Endothelial cell of umbilical vein (primary cell): ENCODE measurements at regions not wholly inside any gene's neighbourhood (a gene's known extent, or its start where the extent isn't known, plus 50 kb on each side); places are given as distances from the start of the nearest gene placed in this dataset.
"Not testable (repeated sequence)": the region's sequence is repeated elsewhere in the genome, so short reads cannot be mapped to it uniquely, and the experiment has no call there.

Experiments used
- BruUV-seq: library from RNA; stranded (reverse); fragments of 400-500 nt; replicated peaks from 2 replicates; lab custom pipeline; 2021; lab: Mats Ljungman, UMichigan
- CTCF ChIA-PET: fragments of 300-600, 350-600 bp; sonication (Branson Sonifier 250); formaldehyde crosslinking; loops from one replicate; lab custom pipeline; 2021; ENCODE audit warnings: antibody characterized with exemption, inconsistent platforms; lab: Charles Lee
- POLR2A ChIA-PET: fragments of 300-600, 350-600 bp; sonication (Branson Sonifier 250); formaldehyde crosslinking; loops from one replicate; lab custom pipeline; 2021; ENCODE audit warnings: antibody characterized with exemption, inconsistent platforms; lab: Charles Lee
- DNase-seq: peaks from one replicate; pipeline ENCODE4 v3.0.0-alpha.2; 2011; ENCODE audit warnings: low read depth, low spot score
- FAIRE-seq: peaks from 2 replicates; lab custom pipeline; 2011; peaks lifted over from hg19 to GRCh38; lab: Jason Lieb, UNC
- H2AFZ ChIP-seq: 2 replicates; pipeline ENCODE4 v1.6.0; 2012; ENCODE audit warnings: low read depth, low read length, control low read depth, inconsistent platforms
- H3K27ac ChIP-seq: 2 replicates; pipeline ENCODE4 v1.5.1; 2011; ENCODE audit warnings: low read depth, mild to moderate bottlenecking, control low read depth, low read length, moderate library complexity; ENCODE audit not compliant: insufficient read depth
- H3K27me3 ChIP-seq, 2 experiments: 2 replicates each; pipeline versions ENCODE4 v1.6.0 to v1.6.1; 2011; ENCODE audit warnings: low read length in 2 of 2, mixed read lengths in 1 of 2; ENCODE audit not compliant: control insufficient read depth in 2 of 2, insufficient read depth in 2 of 2
- H3K36me3 ChIP-seq, 2 experiments: 2 replicates in 1 of 2; 3 replicates in 1 of 2; pipeline ENCODE4 v1.5.1; 2011; ENCODE audit warnings: low read length in 2 of 2, mild to moderate bottlenecking in 1 of 2, moderate library complexity in 1 of 2; ENCODE audit not compliant: control insufficient read depth in 2 of 2, insufficient read depth in 2 of 2; ENCODE audit errors: extremely low read depth in 1 of 2
- H3K4me1 ChIP-seq: 3 replicates; pipeline ENCODE4 v1.5.1; 2011; ENCODE audit warnings: mild to moderate bottlenecking, low read length; ENCODE audit not compliant: control insufficient read depth, insufficient read depth; ENCODE audit errors: extremely low read depth
- H3K4me2 ChIP-seq: 2 replicates; pipeline ENCODE4 v1.6.1; 2011; ENCODE audit warnings: low read length, control low read depth, mixed read lengths; ENCODE audit not compliant: insufficient read depth
- H3K4me3 ChIP-seq, 3 experiments: fragments of 200-600 bp in 1 of 3; sonication (generic), shearing (Covaris generic) in 1 of 3; replicated peaks in 1 of 3; 2 replicates each; pipeline ENCODE4 v1.5.1; 2011 to 2016; ENCODE audit warnings: control low read depth in 3 of 3, low read length in 3 of 3, mild to moderate bottlenecking in 2 of 3, inconsistent platforms in 1 of 3, low read depth in 1 of 3, moderate library complexity in 1 of 3; ENCODE audit not compliant: insufficient read depth in 1 of 3
- H3K79me2 ChIP-seq: 2 replicates; pipeline ENCODE4 v1.6.0; 2012; ENCODE audit warnings: low read length, inconsistent platforms; ENCODE audit not compliant: control insufficient read depth, insufficient read depth
- H3K9ac ChIP-seq: replicated peaks from 2 replicates; pipeline ENCODE3; 2011; ENCODE audit warnings: low read length, control low read depth; ENCODE audit not compliant: insufficient read depth; ENCODE audit errors: extremely low read depth
- H3K9me1 ChIP-seq: replicated peaks from 3 replicates; pipeline ENCODE4 v1.6.0; 2011; ENCODE audit warnings: mild to moderate bottlenecking, low read length; ENCODE audit not compliant: control insufficient read depth, insufficient read depth; ENCODE audit errors: extremely low read depth
- H3K9me3 ChIP-seq: replicated peaks from 2 replicates; pipeline ENCODE4 v1.5.1; 2012; ENCODE audit warnings: low read length, inconsistent platforms; ENCODE audit not compliant: control insufficient read depth, insufficient read depth
- H4K20me1 ChIP-seq: replicated peaks from 2 replicates; pipeline ENCODE3; 2011; ENCODE audit warnings: mild to moderate bottlenecking, low read length; ENCODE audit not compliant: control insufficient read depth, insufficient read depth; ENCODE audit errors: extremely low read depth
- CTCF ChIP-seq, 2 donors: IDR thresholded peaks; 1 replicate in 1 of 2; 2 replicates in 1 of 2; pipeline ENCODE4 v1.5.1; 2011; ENCODE audit warnings: low read length in 2 of 2, mild to moderate bottlenecking in 2 of 2, moderate library complexity in 2 of 2, control low read depth in 1 of 2, inconsistent platforms in 1 of 2, low read depth in 1 of 2; ENCODE audit not compliant: insufficient read depth in 1 of 2; ENCODE audit errors: extremely low read depth in 1 of 2
- EZH2 ChIP-seq: IDR thresholded peaks from 2 replicates; pipeline ENCODE4 v1.6.1; 2012; ENCODE audit warnings: borderline replicate concordance, low read depth, mild to moderate bottlenecking, moderate library complexity, low read length, inconsistent platforms; ENCODE audit not compliant: severe bottlenecking
- FOS ChIP-seq: IDR thresholded peaks from 2 replicates; pipeline ENCODE4 v1.6.1; 2011; ENCODE audit warnings: mild to moderate bottlenecking, low read length, moderate library complexity, borderline replicate concordance; ENCODE audit not compliant: insufficient read depth
- GATA2 ChIP-seq: IDR thresholded peaks from 2 replicates; pipeline ENCODE4 v1.7.0; 2011; ENCODE audit warnings: low read depth, mild to moderate bottlenecking, moderate library complexity, mixed read lengths, low read length; ENCODE audit not compliant: insufficient read length, insufficient read depth
- POLR2A ChIP-seq: IDR thresholded peaks from 2 replicates; pipeline ENCODE4 v1.6.1; 2012; ENCODE audit warnings: low read depth, mild to moderate bottlenecking, control low read depth, low read length
- dilution Hi-C: fragments of 300-500 bp; cut with MboI; formaldehyde crosslinking; loops from one replicate; pipeline ENCODE4 v1.15.0; 2019; ENCODE audit warnings: low sequenced_read_pairs; ENCODE audit not compliant: extremely low pct_ligation_motif_present
- intact Hi-C: fragments of 100-400 bp; cut with micrococcal nuclease; formaldehyde crosslinking; loops from one replicate; pipeline ENCODE4 v1.10.0; 2022

DNA sequence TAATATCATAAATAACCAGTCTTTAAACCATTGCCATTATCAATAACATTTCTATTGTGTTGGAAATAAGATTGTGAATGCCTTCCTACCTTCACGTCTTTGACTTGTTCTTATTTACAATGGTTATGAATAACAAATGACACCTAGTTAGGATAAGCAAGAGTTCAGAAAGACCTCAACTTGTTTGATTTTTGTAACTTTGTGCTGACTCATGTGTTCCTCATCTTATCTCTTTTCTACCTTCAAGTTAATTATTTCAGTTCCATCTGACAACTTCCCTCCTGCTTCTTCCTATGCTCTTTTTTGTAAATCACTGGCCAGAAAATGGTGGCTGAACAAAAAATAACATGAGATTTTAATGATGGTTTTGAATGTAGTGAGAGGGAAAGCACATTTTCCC, 538.5 kb upstream of the TUSC1 start:
- H2AFZ ChIP-seq = no peak overlapping the region
- CTCF ChIA-PET = no interaction called here
- H3K27me3 ChIP-seq = no peaks in the 10 kb centered on the region
- H3K36me3 ChIP-seq = no peaks in the 10 kb centered on the region
- no peaks in the 10 kb centered on the region for H3K4me1 ChIP-seq
- no peak overlapping the region for H3K27ac ChIP-seq
- no peaks in the 10 kb centered on the region for H3K79me2 ChIP-seq
- H4K20me1 ChIP-seq = no peaks in the 10 kb centered on the region
- FAIRE-seq = no peak
- dilution Hi-C loops = no loop called here
- H3K9me1 ChIP-seq = no peaks in the 10 kb centered on the region
- POLR2A ChIA-PET = no interaction called here
- H3K9me3 ChIP-seq = no peaks in the 10 kb centered on the region
- DNase-seq = no peak
- H3K4me2 ChIP-seq = no peak overlapping the region
- no peak overlapping the region for H3K4me3 ChIP-seq
- intact Hi-C loops = no loop called here
- H3K9ac ChIP-seq = no peak overlapping the region
- TF ChIP-seq FOS = no peak
- no peak for TF ChIP-seq POLR2A
- no peak for TF ChIP-seq CTCF (IDR thresholded peaks at IDR 0.05; ENCODE audit: extremely low read depth in 1 of 2, insufficient read depth in 1 of 2, low read depth in 1 of 2, low read length in 2 of 2)
- TF ChIP-seq GATA2 = no peak
- no peak for TF ChIP-seq EZH2
- no TSS peak for BruUV-seq

GRCh38 chr9:26214713-26215444, 536.6 kb upstream of the TUSC1 start:
- FAIRE-seq, H2AFZ ChIP-seq, H3K36me3 ChIP-seq, BruUV-seq, POLR2A ChIA-PET, dilution Hi-C loops, CTCF ChIA-PET, H3K4me2 ChIP-seq, H3K27ac ChIP-seq, H3K9ac ChIP-seq, H3K27me3 ChIP-seq, H3K9me1 ChIP-seq, DNase-seq, H3K4me1 ChIP-seq, H3K4me3 ChIP-seq, intact Hi-C loops, H3K79me2 ChIP-seq, H3K9me3 ChIP-seq, H4K20me1 ChIP-seq: not testable (repeated sequence)
